K562 (cell line): ENCODE measurements at regions not wholly inside any gene's neighbourhood (a gene's known extent, or its start where the extent isn't known, plus 50 kb on each side); places are given as distances from the start of the nearest gene placed in this dataset.

ENCODE experiments used
- NFIX ChIP-seq: fragments of 250-450 bp; sonication (Bioruptor Pico); IDR thresholded peaks from 2 replicates; pipeline ENCODE4 v1.4.0; 2020; ENCODE audit warnings: low read depth, mild to moderate bottlenecking, moderate library complexity
- SIX5 ChIP-seq, 2 experiments: IDR thresholded peaks; 2 replicates each; pipeline ENCODE4 v1.6.1; 2011; ENCODE audit warnings: low read length in 2 of 2, borderline replicate concordance in 1 of 2, low read depth in 1 of 2, mild to moderate bottlenecking in 1 of 2, moderate library complexity in 1 of 2; ENCODE audit not compliant: insufficient read depth in 1 of 2
- ZNF407 ChIP-seq: fragments of 450-650 bp; IDR thresholded peaks from 2 replicates; pipeline ENCODE4 v1.6.1; 2016; ENCODE audit warnings: low read depth
- TF ChIP-seq, protein P1 (sequence below): fragments of 200-600 bp; sonication (generic); IDR thresholded peaks from one replicate; pipeline ENCODE4 v1.6.1; 2012; ENCODE audit warnings: mild to moderate bottlenecking, low read depth, low read length, inconsistent platforms
- TF ChIP-seq, protein P2 (sequence below): IDR thresholded peaks from 2 replicates; pipeline ENCODE4 v1.6.1; 2016; ENCODE audit warnings: missing genetic modification characterization, missing compliant biosample characterization

- TF ChIP-seq NFIX (no peak), ZNF407 (no peak), SIX5 (IDR thresholded peaks at IDR 0.05; ENCODE audit: borderline replicate concordance in 1 of 2, insufficient read depth in 1 of 2, low read depth in 1 of 2, low read length in 2 of 2) (no peak)
- TF ChIP-seq, protein P1, sequence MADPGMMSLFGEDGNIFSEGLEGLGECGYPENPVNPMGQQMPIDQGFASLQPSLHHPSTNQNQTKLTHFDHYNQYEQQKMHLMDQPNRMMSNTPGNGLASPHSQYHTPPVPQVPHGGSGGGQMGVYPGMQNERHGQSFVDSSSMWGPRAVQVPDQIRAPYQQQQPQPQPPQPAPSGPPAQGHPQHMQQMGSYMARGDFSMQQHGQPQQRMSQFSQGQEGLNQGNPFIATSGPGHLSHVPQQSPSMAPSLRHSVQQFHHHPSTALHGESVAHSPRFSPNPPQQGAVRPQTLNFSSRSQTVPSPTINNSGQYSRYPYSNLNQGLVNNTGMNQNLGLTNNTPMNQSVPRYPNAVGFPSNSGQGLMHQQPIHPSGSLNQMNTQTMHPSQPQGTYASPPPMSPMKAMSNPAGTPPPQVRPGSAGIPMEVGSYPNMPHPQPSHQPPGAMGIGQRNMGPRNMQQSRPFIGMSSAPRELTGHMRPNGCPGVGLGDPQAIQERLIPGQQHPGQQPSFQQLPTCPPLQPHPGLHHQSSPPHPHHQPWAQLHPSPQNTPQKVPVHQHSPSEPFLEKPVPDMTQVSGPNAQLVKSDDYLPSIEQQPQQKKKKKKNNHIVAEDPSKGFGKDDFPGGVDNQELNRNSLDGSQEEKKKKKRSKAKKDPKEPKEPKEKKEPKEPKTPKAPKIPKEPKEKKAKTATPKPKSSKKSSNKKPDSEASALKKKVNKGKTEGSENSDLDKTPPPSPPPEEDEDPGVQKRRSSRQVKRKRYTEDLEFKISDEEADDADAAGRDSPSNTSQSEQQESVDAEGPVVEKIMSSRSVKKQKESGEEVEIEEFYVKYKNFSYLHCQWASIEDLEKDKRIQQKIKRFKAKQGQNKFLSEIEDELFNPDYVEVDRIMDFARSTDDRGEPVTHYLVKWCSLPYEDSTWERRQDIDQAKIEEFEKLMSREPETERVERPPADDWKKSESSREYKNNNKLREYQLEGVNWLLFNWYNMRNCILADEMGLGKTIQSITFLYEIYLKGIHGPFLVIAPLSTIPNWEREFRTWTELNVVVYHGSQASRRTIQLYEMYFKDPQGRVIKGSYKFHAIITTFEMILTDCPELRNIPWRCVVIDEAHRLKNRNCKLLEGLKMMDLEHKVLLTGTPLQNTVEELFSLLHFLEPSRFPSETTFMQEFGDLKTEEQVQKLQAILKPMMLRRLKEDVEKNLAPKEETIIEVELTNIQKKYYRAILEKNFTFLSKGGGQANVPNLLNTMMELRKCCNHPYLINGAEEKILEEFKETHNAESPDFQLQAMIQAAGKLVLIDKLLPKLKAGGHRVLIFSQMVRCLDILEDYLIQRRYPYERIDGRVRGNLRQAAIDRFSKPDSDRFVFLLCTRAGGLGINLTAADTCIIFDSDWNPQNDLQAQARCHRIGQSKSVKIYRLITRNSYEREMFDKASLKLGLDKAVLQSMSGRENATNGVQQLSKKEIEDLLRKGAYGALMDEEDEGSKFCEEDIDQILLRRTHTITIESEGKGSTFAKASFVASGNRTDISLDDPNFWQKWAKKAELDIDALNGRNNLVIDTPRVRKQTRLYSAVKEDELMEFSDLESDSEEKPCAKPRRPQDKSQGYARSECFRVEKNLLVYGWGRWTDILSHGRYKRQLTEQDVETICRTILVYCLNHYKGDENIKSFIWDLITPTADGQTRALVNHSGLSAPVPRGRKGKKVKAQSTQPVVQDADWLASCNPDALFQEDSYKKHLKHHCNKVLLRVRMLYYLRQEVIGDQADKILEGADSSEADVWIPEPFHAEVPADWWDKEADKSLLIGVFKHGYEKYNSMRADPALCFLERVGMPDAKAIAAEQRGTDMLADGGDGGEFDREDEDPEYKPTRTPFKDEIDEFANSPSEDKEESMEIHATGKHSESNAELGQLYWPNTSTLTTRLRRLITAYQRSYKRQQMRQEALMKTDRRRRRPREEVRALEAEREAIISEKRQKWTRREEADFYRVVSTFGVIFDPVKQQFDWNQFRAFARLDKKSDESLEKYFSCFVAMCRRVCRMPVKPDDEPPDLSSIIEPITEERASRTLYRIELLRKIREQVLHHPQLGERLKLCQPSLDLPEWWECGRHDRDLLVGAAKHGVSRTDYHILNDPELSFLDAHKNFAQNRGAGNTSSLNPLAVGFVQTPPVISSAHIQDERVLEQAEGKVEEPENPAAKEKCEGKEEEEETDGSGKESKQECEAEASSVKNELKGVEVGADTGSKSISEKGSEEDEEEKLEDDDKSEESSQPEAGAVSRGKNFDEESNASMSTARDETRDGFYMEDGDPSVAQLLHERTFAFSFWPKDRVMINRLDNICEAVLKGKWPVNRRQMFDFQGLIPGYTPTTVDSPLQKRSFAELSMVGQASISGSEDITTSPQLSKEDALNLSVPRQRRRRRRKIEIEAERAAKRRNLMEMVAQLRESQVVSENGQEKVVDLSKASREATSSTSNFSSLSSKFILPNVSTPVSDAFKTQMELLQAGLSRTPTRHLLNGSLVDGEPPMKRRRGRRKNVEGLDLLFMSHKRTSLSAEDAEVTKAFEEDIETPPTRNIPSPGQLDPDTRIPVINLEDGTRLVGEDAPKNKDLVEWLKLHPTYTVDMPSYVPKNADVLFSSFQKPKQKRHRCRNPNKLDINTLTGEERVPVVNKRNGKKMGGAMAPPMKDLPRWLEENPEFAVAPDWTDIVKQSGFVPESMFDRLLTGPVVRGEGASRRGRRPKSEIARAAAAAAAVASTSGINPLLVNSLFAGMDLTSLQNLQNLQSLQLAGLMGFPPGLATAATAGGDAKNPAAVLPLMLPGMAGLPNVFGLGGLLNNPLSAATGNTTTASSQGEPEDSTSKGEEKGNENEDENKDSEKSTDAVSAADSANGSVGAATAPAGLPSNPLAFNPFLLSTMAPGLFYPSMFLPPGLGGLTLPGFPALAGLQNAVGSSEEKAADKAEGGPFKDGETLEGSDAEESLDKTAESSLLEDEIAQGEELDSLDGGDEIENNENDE, result no peak
- TF ChIP-seq, protein P2, sequence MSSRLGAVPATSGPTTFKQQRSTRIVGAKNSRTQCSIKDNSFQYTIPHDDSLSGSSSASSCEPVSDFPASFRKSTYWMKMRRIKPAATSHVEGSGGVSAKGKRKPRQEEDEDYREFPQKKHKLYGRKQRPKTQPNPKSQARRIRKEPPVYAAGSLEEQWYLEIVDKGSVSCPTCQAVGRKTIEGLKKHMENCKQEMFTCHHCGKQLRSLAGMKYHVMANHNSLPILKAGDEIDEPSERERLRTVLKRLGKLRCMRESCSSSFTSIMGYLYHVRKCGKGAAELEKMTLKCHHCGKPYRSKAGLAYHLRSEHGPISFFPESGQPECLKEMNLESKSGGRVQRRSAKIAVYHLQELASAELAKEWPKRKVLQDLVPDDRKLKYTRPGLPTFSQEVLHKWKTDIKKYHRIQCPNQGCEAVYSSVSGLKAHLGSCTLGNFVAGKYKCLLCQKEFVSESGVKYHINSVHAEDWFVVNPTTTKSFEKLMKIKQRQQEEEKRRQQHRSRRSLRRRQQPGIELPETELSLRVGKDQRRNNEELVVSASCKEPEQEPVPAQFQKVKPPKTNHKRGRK (tag), result no peak
These were observed 250.0 kb upstream of the PLEKHG7 start (continued) for GRCh38 chr12:92452763-92453162.
